HAP-1 (cell line): ENCODE measurements at regions not wholly inside any gene's neighbourhood (a gene's known extent, or its start where the extent isn't known, plus 50 kb on each side); places are given as distances from the start of the nearest gene placed in this dataset.

Experiments
- DNase-seq, 2 experiments: peaks; one replicate each; pipeline ENCODE4 v3.0.0-alpha.2; 2016 to 2020; ENCODE audit warnings: low spot score in 2 of 2
- H3K27me3 ChIP-seq: fragments of 250-450 bp; sonication (Bioruptor Pico); 2 replicates; pipeline ENCODE4 v1.5.1; 2020; ENCODE audit warnings: low read depth, mild to moderate bottlenecking, moderate library complexity
- H3K36me3 ChIP-seq: fragments of 250-450 bp; sonication (Bioruptor Pico); replicated peaks from 2 replicates; pipeline ENCODE4 v1.5.1; 2020; ENCODE audit warnings: mild to moderate bottlenecking
- H3K4me1 ChIP-seq: fragments of 250-450 bp; sonication (Bioruptor Pico); 2 replicates; pipeline ENCODE4 v1.5.1; 2020; ENCODE audit warnings: mild to moderate bottlenecking
- H3K4me3 ChIP-seq: fragments of 250-450 bp; sonication (Bioruptor Pico); 2 replicates; pipeline ENCODE4 v1.5.1; 2020; ENCODE audit warnings: mild to moderate bottlenecking, moderate library complexity
- H3K9me3 ChIP-seq: fragments of 250-450 bp; sonication (Bioruptor Pico); 2 replicates; pipeline ENCODE4 v1.5.1; 2020; ENCODE audit warnings: mild to moderate bottlenecking, moderate library complexity
- in situ Hi-C: fragments of 300-500 bp; cut with MboI; formaldehyde crosslinking; loops from 3 replicates; pipeline ENCODE4 v1.14.3; 2020; ENCODE audit warnings: low sequenced_read_pairs, inconsistent platforms, mixed read lengths

DNA sequence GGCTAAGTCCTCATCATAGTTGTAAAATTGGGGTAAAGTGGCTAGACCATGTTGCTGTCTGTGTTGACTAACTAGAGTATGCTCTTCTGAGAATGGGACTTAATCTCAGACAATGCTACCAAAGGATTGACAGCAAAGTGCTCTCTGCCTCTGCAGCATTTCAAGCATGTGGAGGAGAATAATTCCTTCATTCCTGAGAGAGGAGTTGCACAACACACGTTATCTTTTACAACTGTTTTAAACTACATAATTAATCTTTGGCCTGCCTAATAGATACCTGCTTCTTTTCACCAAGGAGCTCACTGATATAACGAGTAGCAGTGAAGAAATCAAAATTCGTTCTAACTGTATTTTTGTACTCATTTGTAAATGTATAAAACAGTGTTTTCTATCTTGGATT lies 2172.2 kb downstream of the PCDH9 start:
- no peak for DNase-seq
- H3K4me1 ChIP-seq, result peaks cover 7% of the 10 kb centered on the region; the same call in 1 of the 2 replicates
- H3K9me3 ChIP-seq, result 0 out of 2 replicates have a peak, but pooled peaks cover 3% of the 10 kb centered on the region
- no peaks in the 10 kb centered on the region for H3K36me3 ChIP-seq
- in situ Hi-C loops, result no loop called here
- H3K4me3 ChIP-seq, result no peak overlapping the region
- H3K27me3 ChIP-seq, result no peaks in the 10 kb centered on the region

DNA sequence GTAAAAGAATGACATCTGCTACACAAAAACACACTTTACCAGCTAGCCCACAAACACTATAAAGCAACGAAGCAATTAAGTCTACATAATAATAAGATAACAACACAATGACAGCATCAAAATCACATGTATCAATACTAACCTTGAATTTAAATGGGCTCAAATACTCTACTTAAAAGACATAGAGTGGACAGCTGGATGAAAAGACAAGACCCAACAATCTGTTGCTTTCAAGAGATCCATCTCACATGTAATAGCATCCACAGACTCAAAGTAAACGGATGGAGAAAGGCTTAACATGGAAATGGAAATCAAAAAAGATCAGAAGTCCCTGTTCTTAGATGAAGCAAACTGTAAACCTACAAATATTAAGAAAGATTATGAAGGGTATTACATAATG lies 2175.9 kb downstream of the PCDH9 start:
- Histone ChIP-seq H3K4me1 (no peaks in the 10 kb centered on the region), H3K9me3 (0 out of 2 replicates have a peak, but pooled peaks cover 3% of the 10 kb centered on the region), H3K4me3 (no peak overlapping the region), H3K27me3 (no peaks in the 10 kb centered on the region), H3K36me3 (no peaks in the 10 kb centered on the region)
- DNase-seq, result no peak
- in situ Hi-C loops, result no loop called here

DNA sequence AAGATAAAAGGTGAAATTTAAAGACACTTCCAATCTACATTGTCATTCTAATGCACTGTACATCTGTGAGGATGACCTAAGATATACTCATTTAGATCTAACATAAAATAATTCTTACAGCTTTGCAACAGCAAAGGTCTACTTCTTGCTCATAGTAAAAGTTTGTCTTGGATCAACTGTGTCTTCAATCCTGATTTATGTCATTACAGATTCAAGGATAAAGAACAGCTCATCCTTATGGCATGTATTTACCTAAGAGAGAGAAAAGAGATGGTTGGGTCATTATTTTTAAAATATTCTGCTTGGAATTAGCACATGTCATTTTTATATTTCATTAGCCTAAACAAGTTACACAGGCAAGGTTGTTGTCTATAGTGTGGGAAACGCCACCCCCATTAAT lies 2193.1 kb downstream of the PCDH9 start:
- H3K4me1 ChIP-seq, result no peaks in the 10 kb centered on the region
- no peaks in the 10 kb centered on the region for H3K36me3 ChIP-seq
- no peak overlapping the region for H3K4me3 ChIP-seq
- no peaks in the 10 kb centered on the region for H3K27me3 ChIP-seq
- DNase-seq, result no peak
- H3K9me3 ChIP-seq, result no peaks in the 10 kb centered on the region
- in situ Hi-C loops, result no loop called here

DNA sequence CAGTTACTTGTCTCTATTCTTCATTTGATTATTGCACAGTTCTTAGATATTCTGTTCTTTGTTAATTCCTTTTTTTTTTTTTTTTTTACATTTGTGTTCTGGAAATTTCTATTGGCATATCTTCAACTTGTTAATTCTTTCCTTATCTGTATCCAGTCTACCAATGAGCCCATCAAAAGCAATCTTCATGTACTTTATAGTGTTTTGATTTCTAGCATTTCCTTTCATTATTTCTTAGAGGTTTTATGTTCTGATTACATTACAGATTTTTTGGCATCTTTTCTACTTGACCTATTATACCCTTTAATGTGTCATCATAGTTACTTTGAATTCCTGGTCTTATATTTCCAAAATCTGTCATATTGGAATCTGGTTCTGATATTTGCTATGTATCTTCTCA lies 2194.8 kb downstream of the PCDH9 start:
- H3K9me3 ChIP-seq, result no peaks in the 10 kb centered on the region
- no peak for DNase-seq
- in situ Hi-C loops, result no loop called here
- no peaks in the 10 kb centered on the region for H3K4me1 ChIP-seq
- H3K36me3 ChIP-seq, result no peaks in the 10 kb centered on the region
- H3K4me3 ChIP-seq, result no peak overlapping the region
- H3K27me3 ChIP-seq, result no peaks in the 10 kb centered on the region

DNA sequence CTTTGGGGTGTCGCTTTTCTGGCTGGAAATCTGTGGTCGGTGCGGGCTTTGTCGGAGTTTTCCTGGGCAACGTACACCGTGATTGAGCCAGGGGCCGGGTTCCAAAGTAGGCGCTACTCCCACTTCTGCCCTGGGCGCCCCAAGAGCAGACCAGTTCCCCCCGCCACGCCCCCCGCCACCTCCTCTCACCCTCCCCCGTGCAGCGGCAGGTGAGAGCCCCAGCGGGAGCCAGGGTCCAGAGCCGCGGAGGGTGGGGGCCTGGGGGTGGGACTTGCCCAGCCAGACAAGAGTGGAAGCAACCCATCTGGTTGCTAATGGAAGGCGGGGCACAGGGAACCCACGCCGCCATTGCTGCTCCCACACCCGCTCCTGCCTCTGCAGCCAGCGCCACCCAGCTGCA lies 2195.9 kb downstream of the PCDH9 start:
- Histone ChIP-seq H3K9me3 (no peaks in the 10 kb centered on the region), H3K4me1 (no peaks in the 10 kb centered on the region), H3K36me3 (no peaks in the 10 kb centered on the region), H3K27me3 (no peaks in the 10 kb centered on the region), H3K4me3 (no peak overlapping the region)
- in situ Hi-C loops, result no loop called here
- no peak for DNase-seq

DNA sequence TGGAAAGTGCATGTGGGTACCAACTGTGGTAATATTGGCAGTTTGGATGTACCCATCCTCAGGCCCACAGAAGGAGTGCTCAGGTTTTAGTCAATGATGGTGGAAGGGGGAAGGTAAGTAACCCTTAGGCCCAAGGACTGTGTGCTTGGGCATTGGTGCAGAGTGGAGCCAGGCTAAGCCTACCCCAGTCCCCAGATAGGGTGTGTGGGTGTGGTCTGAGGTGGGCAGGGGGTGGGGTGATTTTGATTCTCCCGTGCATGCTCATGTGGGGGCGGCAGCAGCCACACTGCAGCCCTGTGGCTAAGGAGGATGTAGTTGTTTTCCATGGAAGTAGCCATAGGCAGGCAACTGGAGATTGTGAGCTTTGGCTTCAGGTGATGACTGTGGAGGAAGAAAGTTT lies 2197.3 kb downstream of the PCDH9 start:
- Histone ChIP-seq H3K27me3 (no peaks in the 10 kb centered on the region), H3K9me3 (no peaks in the 10 kb centered on the region), H3K4me3 (no peak overlapping the region), H3K4me1 (no peaks in the 10 kb centered on the region), H3K36me3 (no peaks in the 10 kb centered on the region)
- in situ Hi-C loops, result no loop called here
- no peak for DNase-seq

DNA sequence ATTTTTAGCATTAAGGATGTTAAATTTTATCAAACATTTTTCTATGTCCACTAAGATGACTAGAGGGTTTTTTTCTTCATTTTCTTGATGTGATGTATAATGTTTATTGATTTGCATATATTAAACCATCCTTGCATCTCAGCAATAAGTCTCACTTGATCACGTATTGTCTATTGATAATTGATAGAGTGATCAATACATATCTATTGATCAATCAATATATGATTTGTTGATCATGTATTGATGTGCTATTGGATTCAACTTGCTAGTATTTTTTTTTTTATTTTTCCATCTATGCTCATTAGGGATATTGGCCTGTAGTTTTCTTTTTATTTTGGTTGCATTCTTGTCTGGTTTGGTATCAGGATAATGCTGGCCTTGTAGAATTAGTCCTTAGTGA lies 2202.0 kb downstream of the PCDH9 start:
- Histone ChIP-seq H3K36me3 (no peaks in the 10 kb centered on the region), H3K9me3 (no peaks in the 10 kb centered on the region), H3K4me3 (no peak overlapping the region), H3K4me1 (no peaks in the 10 kb centered on the region), H3K27me3 (no peaks in the 10 kb centered on the region)
- in situ Hi-C loops, result no loop called here
- no peak for DNase-seq

DNA sequence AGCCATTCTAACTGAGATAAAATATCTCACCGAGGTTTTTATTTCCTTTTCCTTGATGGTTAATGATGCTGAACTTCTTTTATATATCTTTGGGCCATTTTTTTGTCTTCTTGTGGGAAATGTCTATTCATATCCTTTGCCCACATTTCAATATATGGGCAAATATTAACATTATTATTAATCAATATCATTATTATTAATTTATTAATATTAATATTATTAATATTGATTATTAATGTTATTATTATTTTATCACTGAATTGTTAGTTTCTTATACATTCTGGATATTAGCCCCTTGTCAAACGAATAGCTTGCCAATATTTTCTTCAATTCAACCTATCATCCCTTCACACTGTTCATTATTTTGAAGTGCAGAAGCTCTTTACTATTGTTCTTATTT lies 2203.6 kb downstream of the PCDH9 start:
- H3K4me3 ChIP-seq, result no peak overlapping the region
- no peak for DNase-seq

DNA sequence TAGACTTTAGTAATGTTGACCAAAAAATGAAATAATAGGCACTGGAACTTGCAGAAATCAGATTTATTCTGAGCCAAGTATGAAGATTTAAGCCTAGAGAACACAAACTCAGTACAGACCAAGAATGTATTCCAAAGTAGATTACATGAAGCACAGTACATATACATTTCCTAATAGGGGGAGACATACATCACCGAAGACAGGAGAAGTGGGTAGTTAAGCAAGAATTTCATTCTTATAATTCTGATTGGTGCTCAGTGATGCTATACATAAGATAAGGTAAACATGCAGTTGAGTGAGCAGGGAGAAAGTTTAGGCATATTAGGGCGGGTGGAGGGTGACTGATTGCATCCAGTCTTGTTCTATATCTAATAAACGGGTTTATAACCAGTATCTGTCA lies 2218.8 kb downstream of the PCDH9 start:
- no peaks in the 10 kb centered on the region for H3K27me3 ChIP-seq
- in situ Hi-C loops, result no loop called here
- no peaks in the 10 kb centered on the region for H3K9me3 ChIP-seq
- H3K36me3 ChIP-seq, result no peaks in the 10 kb centered on the region
- H3K4me1 ChIP-seq, result no peaks in the 10 kb centered on the region
- no peak for DNase-seq
- no peak overlapping the region for H3K4me3 ChIP-seq

More for the DNA sequence above, 2203.6 kb downstream of the PCDH9 start:
- Histone ChIP-seq H3K4me1 (peaks cover 8% of the 10 kb centered on the region), H3K9me3 (no peaks in the 10 kb centered on the region; the same call in 1 of the 2 replicates), H3K27me3 (no peaks in the 10 kb centered on the region), H3K36me3 (no peaks in the 10 kb centered on the region)
- in situ Hi-C loops, result no loop called here

DNA sequence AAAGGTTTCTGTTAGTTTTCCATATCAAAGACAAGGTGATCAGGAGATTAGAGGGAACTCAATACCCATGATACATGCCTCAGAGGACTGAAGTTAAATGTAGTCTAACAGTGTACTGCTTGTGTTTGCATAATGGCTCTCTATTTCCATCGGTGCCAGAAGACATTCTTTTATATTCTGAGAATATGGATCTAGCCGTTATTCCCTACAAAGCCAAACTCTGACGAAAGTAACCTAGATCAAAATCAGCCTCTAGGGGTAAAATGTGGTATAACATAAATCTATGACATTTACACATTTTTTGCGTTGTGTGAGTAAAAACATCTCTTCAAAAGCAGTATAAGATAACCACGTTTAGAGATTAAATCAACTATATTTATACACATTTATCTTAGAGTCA lies 2232.7 kb downstream of the PCDH9 start:
- Histone ChIP-seq H3K4me1 (no peaks in the 10 kb centered on the region), H3K4me3 (no peak overlapping the region), H3K9me3 (no peaks in the 10 kb centered on the region), H3K27me3 (no peaks in the 10 kb centered on the region), H3K36me3 (no peaks in the 10 kb centered on the region)
- no peak for DNase-seq
- in situ Hi-C loops, result no loop called here

DNA sequence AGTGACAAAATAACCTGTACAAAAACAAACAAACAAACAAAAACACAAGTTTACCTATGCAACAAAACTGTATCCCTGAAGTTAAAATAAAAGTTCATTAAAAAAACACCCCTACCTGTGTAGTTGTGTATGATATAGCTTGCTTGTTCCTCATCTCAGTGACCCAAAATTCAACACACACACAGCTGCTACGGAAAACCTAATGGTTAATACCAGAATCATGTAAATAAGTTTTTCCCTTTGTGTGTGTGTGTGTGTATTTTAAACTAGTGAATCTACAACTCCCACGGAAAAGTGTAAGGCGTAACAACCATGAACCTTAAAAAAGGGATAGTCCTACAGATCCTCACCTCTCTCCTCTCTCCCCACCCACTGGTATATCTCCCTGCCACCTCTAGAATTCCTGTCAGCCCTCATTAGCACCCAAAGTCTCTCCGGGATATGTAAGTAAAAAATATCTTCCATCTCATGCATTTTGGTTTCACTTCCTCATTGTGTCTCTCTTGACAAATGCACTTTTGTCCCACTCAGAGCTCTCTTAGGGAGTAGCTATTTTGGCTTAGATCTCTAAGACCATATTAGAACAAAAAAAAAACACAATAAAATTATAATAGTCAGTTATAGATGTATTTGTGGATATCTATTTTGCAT lies 2236.5 kb downstream of the PCDH9 start:
- Histone ChIP-seq H3K36me3 (no peaks in the 10 kb centered on the region), H3K4me1 (no peaks in the 10 kb centered on the region), H3K4me3 (no peak overlapping the region), H3K9me3 (no peaks in the 10 kb centered on the region), H3K27me3 (no peaks in the 10 kb centered on the region)
- no peak for DNase-seq
- in situ Hi-C loops, result no loop called here

DNA sequence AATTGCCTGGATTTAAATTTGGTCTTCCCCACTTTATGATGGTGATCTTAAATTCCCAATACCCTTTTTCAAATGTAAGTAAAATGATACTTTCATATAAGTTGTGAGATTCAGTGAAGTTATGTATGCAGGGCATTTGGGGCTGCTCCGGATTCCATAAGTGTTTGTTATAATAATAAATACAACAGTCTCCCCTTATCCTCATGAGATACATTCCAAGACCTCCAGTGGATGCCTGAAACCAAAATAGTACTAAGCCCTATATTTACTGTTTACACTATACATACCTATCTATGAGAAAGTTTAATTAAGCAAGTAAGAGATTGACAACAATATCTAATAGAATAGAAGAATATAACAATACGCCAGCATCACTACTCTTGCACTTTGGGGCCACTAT lies 2237.8 kb downstream of the PCDH9 start:
- DNase-seq, result no peak
- Histone ChIP-seq H3K36me3 (no peaks in the 10 kb centered on the region), H3K27me3 (no peaks in the 10 kb centered on the region), H3K4me3 (no peak overlapping the region), H3K4me1 (no peaks in the 10 kb centered on the region), H3K9me3 (no peaks in the 10 kb centered on the region)
- in situ Hi-C loops, result no loop called here

DNA sequence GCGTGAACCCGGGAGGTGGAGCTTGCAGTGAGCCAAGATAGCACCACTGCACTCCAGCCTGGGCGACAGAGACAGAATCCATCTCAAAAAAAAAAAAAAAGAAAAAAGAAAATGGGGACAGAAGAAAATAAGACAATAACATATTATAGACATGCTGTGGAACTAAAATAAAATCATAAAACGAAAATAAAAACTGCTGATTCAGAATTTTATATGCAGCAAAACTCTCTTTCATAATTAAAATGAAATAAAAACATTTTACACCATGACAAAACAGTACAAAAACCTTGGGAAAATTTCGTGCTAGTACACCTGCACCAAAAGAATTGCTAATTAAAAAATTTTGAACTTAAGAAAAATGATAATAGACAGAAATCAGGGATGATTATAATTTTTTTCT lies 2245.1 kb downstream of the PCDH9 start:
- DNase-seq, result no peak
- no peaks in the 10 kb centered on the region for H3K9me3 ChIP-seq
- H3K4me3 ChIP-seq, result no peak overlapping the region
- in situ Hi-C loops, result no loop called here
- no peaks in the 10 kb centered on the region for H3K36me3 ChIP-seq
- no peaks in the 10 kb centered on the region for H3K4me1 ChIP-seq
- H3K27me3 ChIP-seq, result no peaks in the 10 kb centered on the region

DNA sequence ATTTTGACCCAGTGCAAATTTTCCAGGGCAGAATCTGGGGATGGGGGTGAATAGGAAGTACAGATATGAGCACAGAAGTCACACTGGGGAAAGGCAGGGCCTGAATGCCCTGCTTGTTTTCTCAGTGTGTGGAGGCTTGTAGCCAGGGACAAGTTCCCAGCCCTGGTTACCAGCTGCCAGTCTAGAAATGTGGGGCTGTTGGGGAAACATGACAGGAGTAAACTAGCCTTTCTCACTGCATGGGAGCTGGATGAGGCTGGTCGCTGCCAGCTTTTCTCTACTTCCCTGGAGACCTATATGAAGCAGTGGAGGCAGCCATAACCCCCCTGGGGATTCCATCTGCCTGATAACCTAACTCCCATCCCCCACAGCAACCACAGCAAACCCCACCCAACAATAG lies 2267.7 kb downstream of the PCDH9 start:
- no peaks in the 10 kb centered on the region; the same call in 1 of the 2 replicates for H3K4me1 ChIP-seq
- H3K4me3 ChIP-seq, result no peak overlapping the region
- H3K9me3 ChIP-seq, result no peaks in the 10 kb centered on the region
- H3K36me3 ChIP-seq, result no peaks in the 10 kb centered on the region
- no peak for DNase-seq
- in situ Hi-C loops, result no loop called here
- no peaks in the 10 kb centered on the region for H3K27me3 ChIP-seq

DNA sequence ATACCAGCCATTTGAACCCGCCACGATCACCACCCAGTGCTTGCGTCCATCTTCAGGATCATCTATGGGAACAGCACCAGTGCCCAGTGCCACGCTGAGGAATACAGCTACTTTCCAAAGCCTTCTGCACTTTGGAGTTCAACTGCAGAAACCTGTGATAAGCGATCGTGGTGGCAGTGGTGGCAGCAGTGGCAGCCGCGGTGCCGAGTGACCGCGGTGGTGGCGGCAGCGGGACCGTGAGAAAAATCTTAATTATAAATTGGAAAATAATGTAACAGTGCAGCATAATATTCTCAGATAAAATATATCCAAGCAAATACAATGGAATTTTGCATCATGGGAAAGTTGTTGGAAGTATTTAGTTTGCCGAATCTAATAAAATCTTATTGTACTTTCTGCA lies 2270.9 kb downstream of the PCDH9 start:
- Histone ChIP-seq H3K4me3 (no peak overlapping the region), H3K27me3 (no peaks in the 10 kb centered on the region), H3K36me3 (no peaks in the 10 kb centered on the region), H3K9me3 (no peaks in the 10 kb centered on the region), H3K4me1 (no peaks in the 10 kb centered on the region; the same call in 1 of the 2 replicates)
- in situ Hi-C loops, result no loop called here
- DNase-seq, result no peak
